ENCODE measurements at regions not wholly inside any gene's neighbourhood (a gene's known extent, or its start where the extent isn't known, plus 50 kb on each side); places are given as distances from the start of the nearest gene placed in this dataset.

- TF ChIP-seq CTCF (IDR thresholded peaks at IDR 0.05) (no peak), EP300 (IDR thresholded peaks at IDR 0.05) (no peak), POLR2A (IDR thresholded peaks at IDR 0.05) (no peak), POLR2AphosphoS5 (IDR thresholded peaks at IDR 0.05) (no peak)
Measured at GRCh38 chr4:75180790-75181776, 248.2 kb downstream of the PARM1 start.
